Hematopoietic multipotent progenitor cell treated with erythropoietin and hydrocortisone succinate and interleukin-3 and kit ligand, for 17 days (in vitro differentiated cells): ENCODE measurements at regions not wholly inside any gene's neighbourhood (a gene's known extent, or its start where the extent isn't known, plus 50 kb on each side); places are given as distances from the start of the nearest gene placed in this dataset.

ENCODE experiments used
- DNase-seq: peaks from one replicate; pipeline ENCODE4 v3.0.0-alpha.2; 2015; ENCODE audit warnings: low spot score

DNA sequence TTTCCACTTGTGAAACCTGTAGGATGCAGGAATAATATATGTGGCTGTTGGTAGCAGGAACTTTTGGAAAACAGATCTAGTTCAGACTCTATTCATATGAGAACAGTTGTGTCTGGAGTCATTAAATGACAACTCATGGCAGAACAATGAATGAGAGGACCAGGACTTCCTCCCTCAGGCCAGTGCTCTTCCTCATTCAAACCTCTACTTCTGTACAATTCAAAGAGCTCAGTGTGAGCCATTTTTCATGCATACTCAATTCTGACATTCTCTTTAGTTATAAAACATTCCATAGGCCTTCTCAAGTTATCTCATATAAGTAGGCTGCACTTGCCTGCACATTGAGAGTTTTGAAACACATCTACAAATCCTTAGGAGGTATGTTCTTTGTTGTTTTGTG is 1526.6 kb upstream of the FLRT2 start:
- no peak for DNase-seq

DNA sequence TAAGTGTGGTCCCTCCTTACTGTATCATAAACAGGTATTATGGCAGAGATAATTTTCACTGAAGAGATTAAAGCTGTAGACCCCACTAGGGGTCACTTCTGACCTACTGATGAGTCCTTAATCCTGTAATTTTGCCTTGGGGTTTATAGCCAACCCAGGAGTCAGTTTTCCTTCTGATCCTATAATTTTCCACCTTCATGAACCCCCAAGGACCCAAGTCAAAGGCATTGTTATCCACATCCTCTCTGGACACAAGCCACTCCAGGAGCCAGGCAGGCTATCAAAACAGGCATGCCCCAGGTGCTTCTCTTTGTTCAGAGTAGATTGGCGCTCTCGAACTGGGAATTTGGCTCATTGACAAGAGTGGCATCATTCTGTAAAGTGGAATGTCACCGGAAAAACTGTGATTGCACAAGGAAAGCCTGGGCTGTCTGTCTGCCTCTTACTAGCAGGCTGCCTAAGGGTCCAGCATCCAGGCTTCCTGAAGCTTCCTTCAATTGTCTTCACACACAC is 1523.2 kb upstream of the FLRT2 start:
- no peak for DNase-seq

GRCh38 chr14:84013424-84013823 is 1516.5 kb upstream of the FLRT2 start:
- no peak for DNase-seq

DNA sequence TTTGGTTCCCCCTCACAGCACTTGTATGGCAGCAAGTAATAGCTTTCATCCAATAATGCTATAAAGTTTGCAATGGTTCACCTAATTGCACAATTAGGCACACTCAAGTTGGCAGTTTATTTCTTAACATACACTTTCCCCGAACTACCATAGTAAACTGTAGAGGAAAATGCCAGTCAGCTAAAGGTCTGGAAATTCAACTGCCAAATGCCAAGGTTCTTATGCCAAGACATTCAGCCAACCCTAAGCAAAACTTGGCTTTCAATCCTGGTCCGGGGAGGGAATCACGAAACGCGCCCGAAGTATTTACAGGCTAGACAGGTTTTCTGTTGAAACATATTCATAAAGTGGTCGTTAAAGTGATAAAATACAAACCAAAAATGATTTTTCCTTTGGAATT is 1512.4 kb upstream of the FLRT2 start:
- no peak for DNase-seq

GRCh38 chr14:84021433-84021832 is 1508.5 kb upstream of the FLRT2 start:
- DNase-seq: no peak

GRCh38 chr14:84024231-84024820 is 1505.6 kb upstream of the FLRT2 start:
- DNase-seq: no peak

DNA sequence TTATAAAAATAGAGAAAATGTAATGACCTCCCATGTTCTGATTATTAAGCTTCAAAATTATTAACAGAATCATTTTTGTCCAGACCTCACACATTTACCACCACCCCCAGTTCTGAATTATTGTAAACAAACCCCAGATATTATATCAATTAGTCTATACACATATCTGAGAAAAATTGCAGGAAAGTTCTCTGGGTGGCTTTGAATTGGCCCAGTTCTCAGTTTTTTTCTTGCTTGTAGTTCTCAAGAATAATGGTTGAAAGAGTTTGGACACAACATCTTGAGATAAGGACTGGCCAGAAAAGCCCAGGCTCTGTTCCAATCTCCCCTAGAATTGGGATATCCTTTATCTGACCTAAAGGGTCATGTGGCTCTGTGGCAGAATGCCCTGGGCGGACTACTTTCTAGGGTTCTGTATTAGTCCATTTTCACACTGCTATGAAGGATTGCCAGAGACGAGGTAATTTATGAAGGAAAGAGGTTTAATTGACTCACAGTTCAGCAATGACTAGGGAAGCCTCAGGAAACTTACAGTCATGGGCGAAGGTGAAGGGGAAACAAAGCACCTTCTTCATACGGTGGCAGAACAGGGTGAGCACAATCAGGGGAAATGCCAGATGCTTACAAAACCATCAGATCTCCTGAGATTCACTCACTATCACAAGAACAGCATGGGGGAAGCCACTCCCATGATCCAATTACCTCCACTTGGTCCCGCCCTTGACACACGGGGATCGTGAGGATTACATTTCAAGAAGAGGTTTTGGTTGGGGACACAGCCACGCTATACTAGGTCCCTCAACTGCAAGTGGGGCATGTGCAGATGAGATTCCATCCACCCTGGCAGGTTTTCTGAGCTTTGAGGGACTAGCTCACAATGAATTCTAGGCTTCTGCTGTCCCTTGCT is 1504.6 kb upstream of the FLRT2 start:
- DNase-seq: no peak

- no peak for DNase-seq
These were observed 1502.6 kb upstream of the FLRT2 start for GRCh38 chr14:84027351-84027750.

DNA sequence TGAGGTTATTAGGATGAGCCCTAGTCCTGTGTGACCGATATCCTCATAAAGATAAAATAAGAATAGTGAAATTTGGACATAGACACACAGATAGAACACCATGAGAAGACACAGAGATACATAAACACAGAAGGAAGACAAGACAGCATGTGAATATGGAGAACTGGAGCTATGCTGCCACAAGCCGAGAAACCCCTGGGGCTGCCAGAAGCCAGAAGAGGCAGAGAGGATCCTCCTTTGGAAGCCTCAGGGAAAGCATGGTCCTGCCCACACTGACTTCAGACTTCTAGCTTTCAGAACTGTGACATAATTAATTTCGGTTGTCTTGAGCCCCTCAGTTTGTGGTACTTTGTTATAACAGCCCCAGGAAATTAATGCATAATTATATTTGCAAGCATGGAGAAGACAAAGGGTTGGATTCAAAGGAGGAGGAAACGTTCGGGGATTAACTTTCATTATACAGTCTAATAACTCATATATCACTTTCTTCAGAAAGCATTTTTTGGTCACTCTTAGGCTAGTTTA is 1501.8 kb upstream of the FLRT2 start:
- DNase-seq: no peak

- no peak for DNase-seq
These were observed 1500.7 kb upstream of the FLRT2 start for GRCh38 chr14:84029246-84029645.

- no peak for DNase-seq
These were observed 1500.2 kb upstream of the FLRT2 start for GRCh38 chr14:84029720-84030119.

DNA sequence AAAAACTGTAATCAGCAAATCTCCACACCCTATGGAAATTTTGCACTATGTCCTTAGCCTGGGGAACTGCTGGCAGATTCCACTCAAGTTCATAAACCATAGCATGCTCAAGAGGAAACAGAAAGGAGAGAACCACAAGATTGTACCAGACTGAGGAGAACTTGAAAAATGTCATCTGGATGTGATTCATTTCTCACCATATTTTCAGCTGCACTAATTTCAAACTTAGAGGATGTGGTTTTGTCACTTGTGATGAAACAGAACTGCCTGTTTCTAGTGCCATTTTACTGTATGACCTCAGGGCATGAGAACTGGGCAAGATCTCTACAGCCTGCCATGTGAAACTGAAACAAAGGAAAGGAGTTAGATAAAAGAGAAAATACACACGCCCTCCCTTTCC is 1493.1 kb upstream of the FLRT2 start:
- no peak for DNase-seq

DNA sequence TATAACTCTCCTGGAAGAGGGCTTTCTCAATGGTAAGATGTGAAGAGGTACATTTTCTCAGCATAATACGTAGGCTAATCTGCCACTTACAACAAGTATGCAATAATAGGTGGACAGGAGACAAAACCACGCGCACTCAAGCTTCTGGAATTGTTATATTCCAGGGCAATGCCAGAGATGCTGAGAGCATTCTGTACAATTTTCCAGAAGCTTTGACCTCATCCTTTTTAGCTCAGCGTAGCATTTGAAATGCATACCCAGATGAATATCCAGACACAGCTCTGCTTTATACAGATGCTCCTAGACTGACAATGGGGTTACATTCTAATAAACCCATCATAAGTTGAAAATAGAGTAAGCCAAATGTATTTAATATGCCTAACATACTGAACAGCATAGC is 1492.4 kb upstream of the FLRT2 start:
- no peak for DNase-seq

GRCh38 chr14:84040101-84040500 is 1489.8 kb upstream of the FLRT2 start:
- no peak for DNase-seq

DNA sequence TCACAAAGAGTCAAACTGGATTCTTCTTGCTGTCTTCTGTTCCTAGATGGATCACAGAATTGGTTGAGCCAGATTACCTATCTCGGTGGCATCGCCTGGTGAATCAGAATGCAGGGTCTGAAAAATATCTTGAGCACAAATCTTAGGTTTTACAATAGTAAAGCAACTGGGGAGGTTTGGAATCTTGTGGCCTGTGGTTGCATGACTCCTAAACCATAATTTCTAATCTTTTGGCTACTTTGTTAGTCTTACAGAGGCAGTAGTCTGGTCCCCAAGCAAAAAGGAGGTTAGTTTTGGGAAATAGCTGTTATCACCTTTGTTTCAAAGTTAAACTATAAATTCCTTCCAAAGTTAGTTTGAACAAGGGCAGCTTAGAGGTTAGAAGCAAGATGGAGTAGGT is 1488.5 kb upstream of the FLRT2 start:
- DNase-seq: no peak

GRCh38 chr14:84042992-84043391 is 1487.0 kb upstream of the FLRT2 start:
- DNase-seq: no peak

DNA sequence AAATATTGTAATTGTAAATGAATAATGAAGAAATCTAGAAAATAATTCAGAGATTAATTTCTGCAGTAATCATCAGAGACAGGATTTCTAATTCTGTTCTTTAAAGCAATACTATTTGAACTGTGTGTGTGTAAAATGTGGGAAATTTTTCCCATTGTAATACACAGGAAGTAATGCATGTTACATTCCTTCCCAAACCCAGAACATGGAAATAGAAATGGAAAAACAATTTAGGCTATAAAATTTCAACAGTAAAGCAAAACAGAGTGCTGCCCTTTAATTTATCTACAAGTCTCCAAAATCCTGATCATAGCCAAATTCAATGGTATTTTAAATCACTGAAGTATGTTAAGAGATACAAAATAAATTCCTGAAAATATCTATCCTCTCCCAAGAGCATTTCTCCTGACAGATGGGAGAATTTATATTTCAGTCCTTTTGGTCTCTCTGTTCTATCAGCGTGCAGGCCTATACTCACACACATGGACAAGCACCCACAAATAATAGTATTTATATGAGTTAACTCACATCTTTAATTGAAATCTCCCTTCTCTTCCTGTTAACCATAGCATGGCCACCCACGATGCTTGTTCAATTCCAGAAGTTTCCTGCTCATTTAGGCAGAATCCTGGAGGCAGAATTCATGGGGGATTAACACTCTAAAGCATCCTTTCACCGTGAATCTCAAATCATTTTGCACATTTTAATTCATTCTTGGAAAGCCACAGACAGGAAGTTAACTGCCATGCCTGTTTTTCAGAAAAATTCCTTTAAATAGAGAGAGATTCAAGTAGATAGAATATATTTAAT is 1465.4 kb upstream of the FLRT2 start:
- DNase-seq: no peak

DNA sequence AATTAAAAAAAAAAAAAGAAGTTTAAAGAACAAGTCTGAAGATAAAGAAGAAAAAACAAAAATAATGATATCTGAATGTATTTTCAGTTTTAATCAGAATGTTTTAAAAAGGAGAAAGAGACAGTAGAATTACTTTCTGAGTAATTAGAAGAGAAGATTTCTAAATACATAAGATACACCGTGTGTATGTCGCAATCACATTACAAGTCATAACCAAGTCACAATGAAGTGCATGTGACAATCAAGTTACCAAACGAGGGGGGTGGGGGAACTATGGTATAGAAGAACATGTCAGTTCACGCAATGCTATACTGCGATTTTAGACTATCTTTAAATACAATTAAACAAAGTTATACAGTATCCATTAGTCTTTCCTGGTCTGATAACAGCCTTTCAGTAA is 1464.1 kb upstream of the FLRT2 start:
- DNase-seq: no peak

DNA sequence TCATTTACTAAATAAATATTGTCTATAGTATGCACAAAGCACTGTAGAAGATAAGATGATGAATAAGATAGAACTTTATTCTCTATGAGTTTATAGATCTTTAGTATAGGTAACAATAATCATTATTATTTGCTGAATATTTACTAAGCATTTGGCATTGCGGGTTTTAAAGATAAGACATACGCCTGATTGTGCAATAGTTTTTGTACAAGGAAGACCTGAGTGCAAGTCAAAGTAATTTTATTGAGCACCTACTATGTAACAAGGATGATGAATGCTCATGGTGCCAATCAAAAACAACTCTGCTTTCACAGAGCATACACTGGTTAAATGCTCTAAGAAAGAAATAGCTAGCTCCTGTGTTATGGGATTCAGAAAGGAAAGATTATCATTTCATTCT is 1461.7 kb upstream of the FLRT2 start:
- no peak for DNase-seq

DNA sequence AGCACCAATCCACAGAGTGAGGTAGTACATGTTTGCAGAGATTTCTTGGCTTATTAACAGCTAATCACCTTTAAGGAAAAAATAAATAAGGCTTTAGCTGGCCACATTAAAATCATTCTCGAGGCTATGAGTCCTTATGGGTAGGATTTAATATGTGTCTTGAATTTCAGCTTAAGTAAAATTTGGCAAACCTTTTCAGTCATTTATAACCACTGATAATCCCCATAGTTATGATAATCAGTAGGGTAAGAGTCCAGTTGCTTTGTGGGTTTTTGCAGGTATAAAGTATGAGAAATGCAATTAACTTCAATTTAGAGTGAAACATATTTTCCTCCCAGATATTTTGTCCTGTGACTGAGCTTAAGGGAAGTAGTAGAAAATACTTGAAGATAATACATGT is 1458.9 kb upstream of the FLRT2 start:
- DNase-seq: no peak

DNA sequence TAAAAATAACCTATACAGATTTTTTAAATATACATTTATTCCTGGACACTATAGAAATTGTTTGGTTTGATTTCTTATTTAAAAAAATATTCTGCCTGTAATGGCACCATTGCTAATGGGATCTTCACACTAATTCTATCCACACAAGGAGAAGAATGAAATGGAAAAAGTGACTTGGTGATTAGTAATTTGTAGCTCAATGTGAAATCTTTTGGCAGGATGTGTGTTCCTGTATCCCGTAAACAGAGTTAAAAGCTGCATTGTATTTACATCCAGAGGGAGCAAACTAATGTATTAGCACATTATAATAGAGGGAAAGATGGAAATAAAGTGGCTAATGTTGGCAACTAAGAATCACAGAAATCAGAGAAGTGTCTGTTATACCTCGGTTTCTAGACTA is 1455.3 kb upstream of the FLRT2 start:
- no peak for DNase-seq

- no peak for DNase-seq
These were observed 1449.0 kb upstream of the FLRT2 start for GRCh38 chr14:84080944-84081343.
